ENCODE measurements at regions not wholly inside any gene's neighbourhood (a gene's known extent, or its start where the extent isn't known, plus 50 kb on each side); places are given as distances from the start of the nearest gene placed in this dataset.
A peak's percentile ranks its signal among the peaks of the same experiment; 100 is the strongest.

GRCh38 chr20:40279390-40279789 lies 409.6 kb downstream of the MAFB start:
- peaks cover 5% of the 10 kb centered on the region; the same call in 1 of the 2 replicates for H3K36me3 ChIP-seq (ENCODE audit: insufficient read depth)
- peaks cover 5% of the 10 kb centered on the region for H3K79me2 ChIP-seq (replicated peaks; ENCODE audit: insufficient read depth)
- peak overlapping the region; percentile 96 for H3K27ac ChIP-seq (ENCODE audit: low read depth)
- H3K9me2 ChIP-seq (ENCODE audit: insufficient read depth), result peaks cover 9% of the 10 kb centered on the region; the same call in 1 of the 2 replicates
- ATAC-seq (peak; percentile 26), DNase-seq (ENCODE audit: low spot score) (no peak)
- Mint-ChIP-seq H3K9me3 (no peaks in the 10 kb centered on the region), H3K27ac (peak overlapping the region; percentile 58), H3K4me3 (no peak overlapping the region), H3K27me3 (ENCODE audit: insufficient read depth, low read depth, poor library complexity) (peaks cover 20% of the 10 kb centered on the region), H3K36me3 (ENCODE audit: low read depth) (peaks cover 77% of the 10 kb centered on the region), H3K4me1 (peaks cover 68% of the 10 kb centered on the region)
- H3K4me1 ChIP-seq (ENCODE audit: insufficient read depth), result peaks cover 64% of the 10 kb centered on the region
- no peak overlapping the region for H3K4me3 ChIP-seq
- no peak overlapping the region for H2AFZ ChIP-seq
- peak overlapping the region; percentile 67 for H3K4me2 ChIP-seq
- peak; percentile 53 for TF ChIP-seq ZNF462 (CRISPR knock-in tag; IDR thresholded peaks at IDR 0.05)
- TF ChIP-seq STAT1 (IDR thresholded peaks at IDR 0.05; ENCODE audit: unreplicated experiment), result no peak
- no peaks in the 10 kb centered on the region for H3K27me3 ChIP-seq (ENCODE audit: insufficient read depth)
- no peaks in the 10 kb centered on the region for H4K20me1 ChIP-seq (replicated peaks; ENCODE audit: insufficient read depth)
- peaks cover 23% of the 10 kb centered on the region; the same call in 1 of the 2 replicates for H3F3A ChIP-seq (replicated peaks; ENCODE audit: low read depth)

GRCh38 chr20:40278673-40279072 lies 410.4 kb downstream of the MAFB start:
- H3K4me3 Mint-ChIP-seq, result no peak overlapping the region
- Histone ChIP-seq H3K79me2 (replicated peaks; ENCODE audit: insufficient read depth) (peaks cover 7% of the 10 kb centered on the region), H3K27ac (ENCODE audit: low read depth) (peak overlapping the region; percentile 96), H3K4me1 (ENCODE audit: insufficient read depth) (peaks cover 64% of the 10 kb centered on the region), H3K4me2 (peak overlapping the region; percentile 67), H3F3A (replicated peaks; ENCODE audit: low read depth) (peaks cover 23% of the 10 kb centered on the region), H2AFZ (no peak overlapping the region), H3K36me3 (ENCODE audit: insufficient read depth) (peaks cover 9% of the 10 kb centered on the region), H3K27me3 (ENCODE audit: insufficient read depth) (no peaks in the 10 kb centered on the region), H4K20me1 (replicated peaks; ENCODE audit: insufficient read depth) (no peaks in the 10 kb centered on the region), H3K9me2 (ENCODE audit: insufficient read depth) (peaks cover 6% of the 10 kb centered on the region; the same call in 1 of the 2 replicates), H3K4me3 (no peak overlapping the region)
- peaks cover 81% of the 10 kb centered on the region for H3K36me3 Mint-ChIP-seq (ENCODE audit: low read depth)
- no peak for DNase-seq (ENCODE audit: low spot score)
- peaks cover 22% of the 10 kb centered on the region for H3K27me3 Mint-ChIP-seq (ENCODE audit: insufficient read depth, low read depth, poor library complexity)
- peak overlapping the region; percentile 51 for H3K27ac Mint-ChIP-seq
- peaks cover 65% of the 10 kb centered on the region for H3K4me1 Mint-ChIP-seq
- no peak for ATAC-seq
- no peaks in the 10 kb centered on the region for H3K9me3 Mint-ChIP-seq
- TF ChIP-seq POLR2AphosphoS5 (IDR thresholded peaks at IDR 0.05; ENCODE audit: low read depth), result peak; percentile 57
- no peak for TF ChIP-seq STAT1 (IDR thresholded peaks at IDR 0.05; ENCODE audit: unreplicated experiment)
- no peak for TF ChIP-seq EZH2phosphoT487 (IDR thresholded peaks at IDR 0.05; ENCODE audit: unreplicated experiment)
- TF ChIP-seq JUNB (IDR thresholded peaks at IDR 0.05; ENCODE audit: unreplicated experiment), result no peak
- no peak for TF ChIP-seq ZNF462 (CRISPR knock-in tag; IDR thresholded peaks at IDR 0.05)
- TF ChIP-seq ZNF114 (CRISPR knock-in tag; IDR thresholded peaks at IDR 0.05), result no peak
